Large intestine (tissue), 3 donors: ENCODE measurements at regions not wholly inside any gene's neighbourhood (a gene's known extent, or its start where the extent isn't known, plus 50 kb on each side); places are given as distances from the start of the nearest gene placed in this dataset.
A peak's percentile ranks its signal among the peaks of the same experiment; 100 is the strongest.

Source experiments
- DNase-seq, 2 donors: peaks; one replicate each; pipeline versions ENCODE4 v3.0.0 to v3.0.0-alpha.2; 2013
- H3K27ac ChIP-seq: one replicate; pipeline ENCODE4 v1.5.1; 2013; ENCODE audit warnings: low read length
- H3K27me3 ChIP-seq: 2 replicates; pipeline ENCODE4 v1.6.1; 2013; ENCODE audit warnings: low read length; ENCODE audit not compliant: control insufficient read depth, insufficient read depth
- H3K36me3 ChIP-seq: 2 replicates; pipeline ENCODE4 v1.6.1; 2013; ENCODE audit warnings: low read length; ENCODE audit not compliant: control insufficient read depth, insufficient read depth
- H3K4me1 ChIP-seq: one replicate; pipeline ENCODE4 v1.6.1; 2013; ENCODE audit warnings: low read length; ENCODE audit not compliant: control insufficient read depth, insufficient read depth
- H3K4me3 ChIP-seq: one replicate; pipeline ENCODE4 v1.5.1; 2013; ENCODE audit warnings: low read length
- H3K9me3 ChIP-seq: one replicate; pipeline ENCODE4 v1.6.1; 2013; ENCODE audit warnings: mild to moderate bottlenecking, low read depth, low read length, moderate library complexity; ENCODE audit not compliant: control insufficient read depth
- WGBS: methylation state at CpG from one replicate; pipeline ENCODE4 v1.1.5; 2013; ENCODE audit warnings: low lambda C conversion rate; ENCODE audit not compliant: insufficient coverage; 5-methylcytosine and 5-hydroxymethylcytosine counted together

GRCh38 chr3:117483839-117484238, 774.3 kb downstream of the TUSC7 start:
- WGBS, result 100% methylated on average over 1 of the region's 4 CpGs
- no peaks in the 10 kb centered on the region for H3K36me3 ChIP-seq
- H3K4me1 ChIP-seq, result peaks cover 3% of the 10 kb centered on the region

GRCh38 chr3:117485841-117486240, 776.3 kb downstream of the TUSC7 start:
- H3K9me3 ChIP-seq, result no peaks in the 10 kb centered on the region
- DNase-seq, result peak in 1 of 2 donors; percentile 40
- no peaks in the 10 kb centered on the region for H3K36me3 ChIP-seq
- H3K4me1 ChIP-seq, result peaks cover 7% of the 10 kb centered on the region
- H3K4me3 ChIP-seq, result no peak overlapping the region
- no peak overlapping the region for H3K27ac ChIP-seq
- H3K27me3 ChIP-seq, result no peaks in the 10 kb centered on the region

More at GRCh38 chr3:117483839-117484238, 774.3 kb downstream of the TUSC7 start:
- no peaks in the 10 kb centered on the region for H3K27me3 ChIP-seq
- H3K27ac ChIP-seq, result no peak overlapping the region
- no peak overlapping the region for H3K4me3 ChIP-seq
- H3K9me3 ChIP-seq, result no peaks in the 10 kb centered on the region
- DNase-seq, result no peak

DNA sequence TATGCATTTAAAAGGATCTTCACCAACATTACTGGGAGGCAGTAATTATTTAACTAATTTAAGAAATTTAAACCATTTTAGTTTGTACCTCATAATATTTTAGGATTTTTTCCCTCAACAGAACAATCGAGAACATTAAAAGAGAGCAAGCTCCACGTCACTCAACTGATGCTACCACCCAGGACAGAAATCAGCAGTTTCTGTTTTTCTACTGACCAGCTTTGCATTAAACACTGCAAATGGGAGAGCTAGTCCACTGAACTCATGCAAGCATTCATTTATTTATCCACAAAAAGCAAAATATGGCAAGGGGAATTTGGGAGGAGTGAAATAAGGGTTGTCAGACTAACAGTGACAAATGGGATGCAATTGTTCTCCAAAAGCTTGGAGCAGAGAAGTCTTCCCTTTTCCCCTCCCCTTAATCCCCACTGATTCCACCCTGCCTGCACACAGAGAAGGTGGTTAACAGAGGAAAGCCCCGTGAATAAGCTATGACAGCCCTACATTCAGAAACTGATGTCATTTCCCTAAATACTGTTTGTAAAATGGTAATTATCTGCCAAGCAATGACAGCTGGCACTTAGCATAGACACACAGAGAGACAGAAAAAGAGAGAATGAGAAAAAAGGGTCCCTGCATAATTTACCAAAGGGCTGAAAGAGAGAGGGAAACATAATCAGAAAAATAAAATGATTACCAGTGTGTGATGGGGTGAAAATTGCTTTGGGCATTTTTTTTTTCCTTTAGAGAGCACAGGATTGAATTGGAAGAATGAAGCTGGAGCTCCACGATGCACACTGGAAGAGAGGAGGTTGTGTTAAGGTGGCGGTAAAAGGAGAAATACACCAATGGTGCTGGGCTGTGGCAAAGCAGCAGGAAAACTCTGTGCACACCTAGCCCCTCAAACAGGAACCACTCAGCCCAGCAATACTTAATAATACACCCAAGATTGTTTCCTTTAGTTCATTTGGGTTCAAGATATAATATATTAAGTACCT, 777.4 kb downstream of the TUSC7 start:
- WGBS, result 86% methylated on average over 2 of the region's 5 CpGs
- no peaks in the 10 kb centered on the region for H3K9me3 ChIP-seq
- no peak overlapping the region for H3K4me3 ChIP-seq
- H3K36me3 ChIP-seq, result no peaks in the 10 kb centered on the region
- DNase-seq, result no peak
- no peak overlapping the region for H3K27ac ChIP-seq
- H3K27me3 ChIP-seq, result no peaks in the 10 kb centered on the region
- peaks cover 7% of the 10 kb centered on the region for H3K4me1 ChIP-seq

- H3K27ac ChIP-seq, result no peak overlapping the region
- H3K4me1 ChIP-seq, result peaks cover 7% of the 10 kb centered on the region
- no CpG with 5 or more reads among the region's 7 CpGs for WGBS
- no peak for DNase-seq
- no peak overlapping the region for H3K4me3 ChIP-seq
- H3K36me3 ChIP-seq, result no peaks in the 10 kb centered on the region
- H3K9me3 ChIP-seq, result no peaks in the 10 kb centered on the region
- H3K27me3 ChIP-seq, result no peaks in the 10 kb centered on the region
Observed at GRCh38 chr3:117488983-117489382, 779.4 kb downstream of the TUSC7 start.

- whole genome bisulfite sequencing, result 76% methylated on average over 2 of the region's 2 CpGs
- H3K36me3 ChIP-seq, result no peaks in the 10 kb centered on the region
- peaks cover 7% of the 10 kb centered on the region for H3K4me1 ChIP-seq
- peak overlapping the region; percentile 49 for H3K27ac ChIP-seq
- peak; percentile 33 to 72 for DNase-seq
- no peak overlapping the region for H3K4me3 ChIP-seq
- no peaks in the 10 kb centered on the region for H3K27me3 ChIP-seq
- no peaks in the 10 kb centered on the region for H3K9me3 ChIP-seq
Observed at GRCh38 chr3:117489663-117490079, 780.1 kb downstream of the TUSC7 start.

DNA sequence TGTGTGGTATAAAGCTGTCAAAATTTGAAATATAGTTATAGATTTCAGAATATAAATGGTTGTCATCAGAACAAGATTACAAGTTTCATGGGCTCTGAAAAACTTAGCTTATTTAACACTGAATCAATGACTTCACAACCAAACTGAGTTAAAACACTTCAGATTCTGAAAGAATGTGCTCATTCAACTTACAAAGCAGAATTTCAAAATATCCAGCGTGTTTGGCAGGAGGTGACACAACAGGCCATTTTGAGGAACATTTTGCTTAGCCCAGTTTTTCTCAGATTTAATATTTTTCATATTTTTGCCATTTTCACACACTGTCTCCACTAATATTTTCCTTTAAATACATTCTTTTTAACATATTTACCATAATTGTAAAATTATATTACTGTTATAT, 781.1 kb downstream of the TUSC7 start:
- H3K9me3 ChIP-seq, result no peaks in the 10 kb centered on the region
- H3K4me3 ChIP-seq, result no peak overlapping the region
- no peak overlapping the region for H3K27ac ChIP-seq
- H3K36me3 ChIP-seq, result no peaks in the 10 kb centered on the region
- no peaks in the 10 kb centered on the region for H3K27me3 ChIP-seq
- DNase-seq, result no peak
- peaks cover 5% of the 10 kb centered on the region for H3K4me1 ChIP-seq
- WGBS, result 100% methylated on average over 1 of the region's 1 CpG

DNA sequence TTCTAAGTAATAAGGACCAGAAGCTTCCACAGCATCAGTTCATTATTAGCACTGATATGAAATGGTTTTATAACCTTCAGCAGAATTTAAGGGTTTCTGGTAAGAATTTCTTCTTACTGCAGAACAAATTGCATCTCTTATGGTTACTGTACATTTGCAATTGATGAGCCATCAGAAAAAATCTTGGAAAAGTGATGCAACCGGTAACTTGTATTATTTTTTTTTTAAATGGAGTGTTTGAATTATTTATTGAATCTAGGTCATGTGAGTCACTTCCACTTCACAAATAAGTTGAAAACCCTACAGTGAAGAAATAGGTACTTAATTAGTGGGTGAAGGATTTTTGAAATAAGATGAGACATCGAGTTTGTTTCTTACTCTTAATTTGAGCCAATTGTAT, 786.0 kb downstream of the TUSC7 start:
- Histone ChIP-seq H3K27me3 (no peaks in the 10 kb centered on the region), H3K9me3 (no peaks in the 10 kb centered on the region), H3K4me3 (no peak overlapping the region), H3K4me1 (no peaks in the 10 kb centered on the region), H3K36me3 (no peaks in the 10 kb centered on the region), H3K27ac (no peak overlapping the region)
- 100% methylated on average over 1 of the region's 2 CpGs for WGBS
- DNase-seq, result no peak

- no peak for DNase-seq
- Histone ChIP-seq H3K4me1 (no peaks in the 10 kb centered on the region), H3K36me3 (no peaks in the 10 kb centered on the region), H3K4me3 (no peak overlapping the region), H3K27me3 (no peaks in the 10 kb centered on the region), H3K9me3 (no peaks in the 10 kb centered on the region), H3K27ac (no peak overlapping the region)
- WGBS, result 59% methylated on average over 3 of the region's 4 CpGs
Observed at GRCh38 chr3:117499189-117499870, 789.8 kb downstream of the TUSC7 start.

- Histone ChIP-seq H3K9me3 (no peaks in the 10 kb centered on the region), H3K36me3 (no peaks in the 10 kb centered on the region), H3K27ac (no peak overlapping the region), H3K4me3 (no peak overlapping the region), H3K4me1 (peaks cover 4% of the 10 kb centered on the region), H3K27me3 (no peaks in the 10 kb centered on the region)
- no peak for DNase-seq
- WGBS, result 100% methylated on average over 1 of the region's 1 CpG
Observed at GRCh38 chr3:117507958-117508357, 798.4 kb downstream of the TUSC7 start.

DNA sequence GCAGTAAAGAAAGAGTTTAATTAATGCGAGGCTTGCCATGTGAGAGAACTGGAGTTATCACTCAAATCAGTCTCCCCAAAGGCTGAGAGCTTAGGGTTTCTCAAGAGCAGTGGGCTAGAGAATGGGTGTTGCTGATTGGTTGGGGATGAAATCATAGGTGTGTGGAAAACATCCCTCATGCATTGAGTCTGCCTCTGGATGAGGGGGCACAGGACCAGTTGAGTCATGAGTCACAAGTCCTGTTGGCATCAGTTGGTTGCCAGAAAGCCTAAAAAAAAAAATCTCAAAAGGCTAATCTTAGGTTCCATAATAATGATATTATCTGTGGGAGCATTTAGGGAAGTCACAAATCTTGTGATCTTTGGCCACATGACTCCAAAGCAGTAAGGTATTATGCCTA, 800.3 kb downstream of the TUSC7 start:
- no peak for DNase-seq
- Histone ChIP-seq H3K4me1 (peaks cover 4% of the 10 kb centered on the region), H3K27me3 (no peaks in the 10 kb centered on the region), H3K9me3 (no peaks in the 10 kb centered on the region), H3K4me3 (no peak overlapping the region), H3K27ac (no peak overlapping the region), H3K36me3 (no peaks in the 10 kb centered on the region)
- WGBS, result no CpG with 5 or more reads among the region's 1 CpG
